ENCODE measurements at regions not wholly inside any gene's neighbourhood (a gene's known extent, or its start where the extent isn't known, plus 50 kb on each side); places are given as distances from the start of the nearest gene placed in this dataset.

DNA sequence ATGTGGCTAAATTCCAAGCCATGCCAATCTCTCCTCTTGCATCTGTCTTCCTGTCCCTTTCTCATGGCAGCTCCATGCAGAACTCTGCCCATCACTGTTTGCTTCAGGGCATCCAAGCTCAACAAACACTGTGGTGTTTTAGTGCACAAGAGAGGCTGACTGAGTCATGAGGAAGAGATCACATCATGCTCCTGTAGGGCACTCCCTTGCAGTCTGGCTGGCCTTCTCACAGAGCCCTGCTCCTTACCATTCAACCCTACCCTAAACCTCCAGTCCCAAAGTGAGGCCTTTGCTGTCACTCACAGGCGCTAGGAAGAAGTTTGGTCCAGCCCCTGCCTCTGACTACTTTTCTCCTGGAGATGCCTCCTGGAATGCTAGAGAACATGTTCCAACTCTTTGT lies 194.0 kb downstream of the LRATD1 start (continued):
- TF ChIP-seq, protein P1, sequence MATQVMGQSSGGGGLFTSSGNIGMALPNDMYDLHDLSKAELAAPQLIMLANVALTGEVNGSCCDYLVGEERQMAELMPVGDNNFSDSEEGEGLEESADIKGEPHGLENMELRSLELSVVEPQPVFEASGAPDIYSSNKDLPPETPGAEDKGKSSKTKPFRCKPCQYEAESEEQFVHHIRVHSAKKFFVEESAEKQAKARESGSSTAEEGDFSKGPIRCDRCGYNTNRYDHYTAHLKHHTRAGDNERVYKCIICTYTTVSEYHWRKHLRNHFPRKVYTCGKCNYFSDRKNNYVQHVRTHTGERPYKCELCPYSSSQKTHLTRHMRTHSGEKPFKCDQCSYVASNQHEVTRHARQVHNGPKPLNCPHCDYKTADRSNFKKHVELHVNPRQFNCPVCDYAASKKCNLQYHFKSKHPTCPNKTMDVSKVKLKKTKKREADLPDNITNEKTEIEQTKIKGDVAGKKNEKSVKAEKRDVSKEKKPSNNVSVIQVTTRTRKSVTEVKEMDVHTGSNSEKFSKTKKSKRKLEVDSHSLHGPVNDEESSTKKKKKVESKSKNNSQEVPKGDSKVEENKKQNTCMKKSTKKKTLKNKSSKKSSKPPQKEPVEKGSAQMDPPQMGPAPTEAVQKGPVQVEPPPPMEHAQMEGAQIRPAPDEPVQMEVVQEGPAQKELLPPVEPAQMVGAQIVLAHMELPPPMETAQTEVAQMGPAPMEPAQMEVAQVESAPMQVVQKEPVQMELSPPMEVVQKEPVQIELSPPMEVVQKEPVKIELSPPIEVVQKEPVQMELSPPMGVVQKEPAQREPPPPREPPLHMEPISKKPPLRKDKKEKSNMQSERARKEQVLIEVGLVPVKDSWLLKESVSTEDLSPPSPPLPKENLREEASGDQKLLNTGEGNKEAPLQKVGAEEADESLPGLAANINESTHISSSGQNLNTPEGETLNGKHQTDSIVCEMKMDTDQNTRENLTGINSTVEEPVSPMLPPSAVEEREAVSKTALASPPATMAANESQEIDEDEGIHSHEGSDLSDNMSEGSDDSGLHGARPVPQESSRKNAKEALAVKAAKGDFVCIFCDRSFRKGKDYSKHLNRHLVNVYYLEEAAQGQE (IDR thresholded peaks at IDR 0.05; ENCODE audit: unreplicated experiment): no peak
- TF ChIP-seq EZH2phosphoT487 (IDR thresholded peaks at IDR 0.05; ENCODE audit: unreplicated experiment): no peak

- Histone ChIP-seq H3F3A (replicated peaks; ENCODE audit: low read depth) (no peaks in the 10 kb centered on the region), H3K4me3 (no peak overlapping the region), H3K4me1 (ENCODE audit: insufficient read depth) (no peaks in the 10 kb centered on the region), H3K79me2 (replicated peaks; ENCODE audit: insufficient read depth) (no peaks in the 10 kb centered on the region), H3K9me2 (ENCODE audit: insufficient read depth) (0 out of 2 replicates have a peak, but pooled peaks cover 2% of the 10 kb centered on the region), H2AFZ (no peak overlapping the region), H3K27me3 (ENCODE audit: insufficient read depth) (no peaks in the 10 kb centered on the region), H3K4me2 (no peak overlapping the region), H3K27ac (ENCODE audit: low read depth) (no peak overlapping the region), H3K36me3 (ENCODE audit: insufficient read depth) (no peaks in the 10 kb centered on the region), H4K20me1 (replicated peaks; ENCODE audit: insufficient read depth) (no peaks in the 10 kb centered on the region)
- no peaks in the 10 kb centered on the region for H3K9me3 Mint-ChIP-seq
- no peak for ATAC-seq
- H3K27ac Mint-ChIP-seq: no peak overlapping the region
- H3K4me1 Mint-ChIP-seq: peaks cover 5% of the 10 kb centered on the region; the same call in 2 of the 3 replicates
- no peaks in the 10 kb centered on the region for H3K27me3 Mint-ChIP-seq (ENCODE audit: insufficient read depth, low read depth, poor library complexity)
- no peaks in the 10 kb centered on the region for H3K36me3 Mint-ChIP-seq (ENCODE audit: low read depth)
- DNase-seq (ENCODE audit: low spot score): no peak
- no peak overlapping the region for H3K4me3 Mint-ChIP-seq
- TF ChIP-seq CTCF (conservative IDR thresholded peaks at IDR 0.05; ENCODE audit: low read depth in 2 of 2) (no peak), STAT1 (IDR thresholded peaks at IDR 0.05; ENCODE audit: unreplicated experiment) (no peak), JUNB (IDR thresholded peaks at IDR 0.05; ENCODE audit: unreplicated experiment) (no peak), ZNF331 (CRISPR knock-in tag; IDR thresholded peaks at IDR 0.05; ENCODE audit: low read depth) (no peak), ZNF462 (CRISPR knock-in tag; IDR thresholded peaks at IDR 0.05) (no peak), ZNF114 (CRISPR knock-in tag; IDR thresholded peaks at IDR 0.05) (no peak), POLR2AphosphoS5 (IDR thresholded peaks at IDR 0.05; ENCODE audit: low read depth) (no peak)
- TF ChIP-seq, protein P1 (IDR thresholded peaks at IDR 0.05; ENCODE audit: unreplicated experiment): no peak
These were observed 194.9 kb downstream of the LRATD1 start for GRCh38 chr2:14827226-14828023.

Measured in GM23338 (cell line).